GM21526 (cell line): ENCODE measurements at regions not wholly inside any gene's neighbourhood (a gene's known extent, or its start where the extent isn't known, plus 50 kb on each side); places are given as distances from the start of the nearest gene placed in this dataset.

Experiments
- ATAC-seq: cut with Tn5 transposase; IDR thresholded peaks from one replicate; pipeline ENCODE4 v1.9.1; 2021; ENCODE audit warnings: moderate library complexity; ENCODE audit not compliant: unreplicated experiment, low FRiP score

GRCh38 chr7:118298771-118299170 lies 74.3 kb downstream of the ANKRD7 start:
- no peak for ATAC-seq

GRCh38 chr7:118300177-118300576 lies 75.7 kb downstream of the ANKRD7 start:
- no peak for ATAC-seq

- ATAC-seq = no peak
Observed at GRCh38 chr7:118304100-118304499, 79.6 kb downstream of the ANKRD7 start.

- ATAC-seq = no peak
Observed at GRCh38 chr7:118305671-118306070, 81.2 kb downstream of the ANKRD7 start.

GRCh38 chr7:118306771-118307170 lies 82.3 kb downstream of the ANKRD7 start:
- ATAC-seq = no peak

- ATAC-seq = peak; percentile 88
Observed at GRCh38 chr7:118311121-118311836, 86.8 kb downstream of the ANKRD7 start.

GRCh38 chr7:118312051-118312450 lies 87.5 kb downstream of the ANKRD7 start:
- peak; percentile 36 for ATAC-seq

- peak; percentile 59 for ATAC-seq
Observed at GRCh38 chr7:118312966-118313365, 88.5 kb downstream of the ANKRD7 start.

- ATAC-seq = no peak
Observed at GRCh38 chr7:118324790-118325449, 100.4 kb downstream of the ANKRD7 start.

GRCh38 chr7:118325450-118325808 lies 100.9 kb downstream of the ANKRD7 start:
- no peak for ATAC-seq

- no peak for ATAC-seq
Observed at GRCh38 chr7:118327174-118327573, 102.7 kb downstream of the ANKRD7 start.

GRCh38 chr7:118328505-118329211 lies 104.2 kb downstream of the ANKRD7 start:
- no peak for ATAC-seq

GRCh38 chr7:118330388-118330787 lies 105.9 kb downstream of the ANKRD7 start:
- ATAC-seq = no peak

- no peak for ATAC-seq
Observed at GRCh38 chr7:118346748-118347147, 122.2 kb downstream of the ANKRD7 start.

- no peak for ATAC-seq
Observed at GRCh38 chr7:118349604-118350003, 125.1 kb downstream of the ANKRD7 start.

- ATAC-seq = no peak
Observed at GRCh38 chr7:118350260-118350659, 125.8 kb downstream of the ANKRD7 start.

- no peak for ATAC-seq
Observed at GRCh38 chr7:118352867-118353453, 128.5 kb downstream of the ANKRD7 start.

GRCh38 chr7:118366363-118366762 lies 141.9 kb downstream of the ANKRD7 start:
- ATAC-seq = no peak

GRCh38 chr7:118368958-118369357 lies 144.5 kb downstream of the ANKRD7 start:
- no peak for ATAC-seq

- no peak for ATAC-seq
Observed at GRCh38 chr7:118369987-118370386, 145.5 kb downstream of the ANKRD7 start.

- no peak for ATAC-seq
Observed at GRCh38 chr7:118372530-118372929, 148.0 kb downstream of the ANKRD7 start.
